SK-N-MC (cell line): ENCODE measurements at regions not wholly inside any gene's neighbourhood (a gene's known extent, or its start where the extent isn't known, plus 50 kb on each side); places are given as distances from the start of the nearest gene placed in this dataset.

Experiments used
- EZH2 ChIP-seq: fragments of 200-600 bp; sonication (generic); IDR thresholded peaks from one replicate; pipeline ENCODE4 v1.6.1; 2017; ENCODE audit warnings: antibody characterized with exemption
- POLR2AphosphoS5 ChIP-seq: IDR thresholded peaks from 2 replicates; pipeline ENCODE4 v1.6.1; 2012; ENCODE audit warnings: mild to moderate bottlenecking, low read depth, low read length, borderline replicate concordance

DNA sequence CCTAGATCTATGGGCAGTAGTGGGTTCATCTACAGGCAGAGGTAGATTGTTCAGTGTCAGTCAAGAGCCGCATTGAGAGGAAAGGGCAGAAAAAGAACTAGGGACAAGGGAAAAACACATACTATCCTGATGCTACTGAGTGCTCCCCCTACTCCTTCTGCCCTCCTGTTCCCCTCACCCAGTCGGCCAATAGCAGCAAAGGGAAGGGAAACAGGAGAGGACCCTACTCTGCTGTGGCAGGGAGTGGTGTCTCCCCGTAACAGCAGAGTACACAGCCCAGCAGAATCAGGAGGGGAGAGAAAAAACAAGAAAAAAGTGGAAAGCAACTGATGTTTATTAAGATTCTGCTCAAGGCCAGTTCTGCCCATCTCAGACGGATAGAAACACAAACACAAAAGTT, 136.1 kb upstream of the CCDC150 start:
- TF ChIP-seq EZH2 (no peak), POLR2AphosphoS5 (no peak)
